Activated T-helper 9 cell treated with anti-CD3 and anti-CD28 coated beads, Interleukin-2, amount 50 U/mL, for 16 hours (primary cell): ENCODE measurements at regions not wholly inside any gene's neighbourhood (a gene's known extent, or its start where the extent isn't known, plus 50 kb on each side); places are given as distances from the start of the nearest gene placed in this dataset.
"Not testable (repeated sequence)": the region's sequence is repeated elsewhere in the genome, so short reads cannot be mapped to it uniquely, and the experiment has no call there.

Experiments
- DNase-seq: peaks from one replicate; pipeline ENCODE4 v3.0.0-alpha.2; 2020; ENCODE audit warnings: low read depth

DNA sequence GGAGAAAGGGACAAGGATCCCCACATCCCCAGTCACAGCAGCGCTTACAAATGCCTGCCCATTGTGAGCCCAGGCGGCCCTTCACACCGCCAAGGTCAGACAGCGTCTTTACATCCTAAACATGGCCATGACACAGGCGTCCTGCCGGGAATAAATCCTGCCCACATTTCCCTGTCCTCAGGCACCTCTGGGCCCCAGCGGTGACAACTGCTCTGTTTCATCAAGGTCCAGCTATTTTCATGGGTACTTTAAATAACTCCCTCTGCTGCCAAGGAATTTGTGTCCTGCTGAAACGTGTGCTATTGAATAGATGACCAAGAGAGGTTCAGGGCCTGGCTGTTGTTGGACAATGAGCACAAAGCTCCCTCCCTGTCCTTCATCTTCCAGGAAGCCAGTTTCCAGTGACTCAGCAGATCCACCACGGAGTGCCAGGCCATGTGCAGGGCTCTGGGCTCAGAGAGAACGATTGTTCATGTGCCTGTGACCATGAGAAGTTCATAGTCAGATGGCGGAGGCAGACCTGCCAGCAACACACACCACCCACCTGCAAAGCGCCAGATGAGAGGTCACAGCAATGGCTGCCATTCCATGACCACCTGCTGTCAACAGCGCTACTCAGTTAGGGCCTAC lies 195.8 kb downstream of the MATN1 start:
- no peak for DNase-seq

- DNase-seq, result no peak
Observed at GRCh38 chr1:30526652-30527345, 196.6 kb downstream of the MATN1 start.

DNA sequence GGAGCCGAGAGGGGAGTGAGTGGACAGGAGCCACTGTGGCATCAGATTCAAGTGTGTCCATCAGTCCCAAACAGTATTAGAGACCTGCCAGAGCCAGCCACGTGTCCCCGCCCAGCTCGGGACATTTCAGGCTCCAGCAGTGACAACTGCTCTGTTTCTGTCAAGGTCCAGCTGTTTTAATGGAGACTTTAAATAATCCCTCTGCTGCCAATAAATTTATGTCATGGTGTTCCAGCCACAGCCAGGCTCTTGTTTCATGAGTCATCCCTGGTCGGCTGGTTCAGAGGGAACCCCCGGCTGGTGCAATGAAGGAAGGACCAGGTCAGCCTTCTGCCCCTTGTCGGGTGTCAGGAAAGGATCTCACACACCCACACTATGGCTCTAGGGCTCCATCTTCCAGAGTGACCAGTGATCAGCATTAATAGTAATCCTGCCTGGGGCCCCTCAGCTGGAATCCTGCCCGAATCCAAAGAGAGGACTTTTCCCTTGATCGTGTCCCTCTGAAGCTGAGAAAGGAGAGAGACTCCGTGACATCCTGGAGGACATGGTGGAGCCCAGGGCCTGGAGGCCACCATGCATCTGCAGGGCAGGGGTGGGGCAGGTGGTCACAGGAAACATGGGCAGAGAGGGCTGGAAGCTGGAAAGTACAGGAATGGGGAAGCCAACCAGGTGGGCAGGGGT lies 197.3 kb downstream of the MATN1 start:
- no peak for DNase-seq

- no peak for DNase-seq
Observed at GRCh38 chr1:30525631-30525970, 197.8 kb downstream of the MATN1 start.

DNA sequence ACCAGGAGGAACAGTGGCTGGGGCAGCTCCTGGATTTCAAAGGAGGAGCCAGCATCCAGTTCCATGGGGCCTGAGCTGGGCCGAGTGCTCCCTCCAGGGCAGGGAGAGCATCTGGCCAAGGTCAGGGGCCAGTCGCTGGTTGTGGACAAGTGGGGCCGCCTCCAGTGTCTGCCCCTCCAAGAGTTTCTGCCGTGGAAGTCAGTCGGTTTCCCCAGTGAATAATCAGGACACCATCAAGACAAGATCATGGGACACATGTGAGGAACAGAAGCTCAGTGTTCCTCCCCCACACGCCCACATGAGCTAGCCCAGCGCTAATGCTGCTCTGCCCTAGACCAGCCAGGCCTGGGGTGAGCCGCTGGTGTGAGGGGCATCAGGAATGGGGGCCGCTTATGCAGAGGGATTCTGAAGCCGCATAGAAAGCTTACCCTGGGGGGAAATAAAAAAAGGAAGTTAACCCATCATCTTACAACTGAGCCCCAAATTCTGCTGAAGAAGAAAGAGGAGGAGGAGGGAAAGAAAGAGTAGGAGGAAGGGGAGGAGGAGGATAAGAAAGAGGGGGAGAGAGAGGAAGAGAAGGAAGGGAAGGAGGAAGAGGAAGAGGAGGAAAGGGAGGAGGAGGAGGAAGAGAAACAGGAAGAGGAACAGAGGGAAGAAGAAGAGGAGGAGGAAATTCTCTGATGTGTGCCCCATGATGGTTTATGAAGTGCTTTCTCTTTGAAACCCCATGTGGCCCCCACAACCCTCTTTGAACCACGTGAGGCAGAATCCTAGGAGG lies 198.4 kb downstream of the MATN1 start:
- no peak for DNase-seq

- DNase-seq, result not testable (repeated sequence)
Observed at GRCh38 chr1:30524025-30524555, 199.3 kb downstream of the MATN1 start.

GRCh38 chr1:30523055-30524020 lies 200.0 kb downstream of the MATN1 start:
- DNase-seq, result no peak

DNA sequence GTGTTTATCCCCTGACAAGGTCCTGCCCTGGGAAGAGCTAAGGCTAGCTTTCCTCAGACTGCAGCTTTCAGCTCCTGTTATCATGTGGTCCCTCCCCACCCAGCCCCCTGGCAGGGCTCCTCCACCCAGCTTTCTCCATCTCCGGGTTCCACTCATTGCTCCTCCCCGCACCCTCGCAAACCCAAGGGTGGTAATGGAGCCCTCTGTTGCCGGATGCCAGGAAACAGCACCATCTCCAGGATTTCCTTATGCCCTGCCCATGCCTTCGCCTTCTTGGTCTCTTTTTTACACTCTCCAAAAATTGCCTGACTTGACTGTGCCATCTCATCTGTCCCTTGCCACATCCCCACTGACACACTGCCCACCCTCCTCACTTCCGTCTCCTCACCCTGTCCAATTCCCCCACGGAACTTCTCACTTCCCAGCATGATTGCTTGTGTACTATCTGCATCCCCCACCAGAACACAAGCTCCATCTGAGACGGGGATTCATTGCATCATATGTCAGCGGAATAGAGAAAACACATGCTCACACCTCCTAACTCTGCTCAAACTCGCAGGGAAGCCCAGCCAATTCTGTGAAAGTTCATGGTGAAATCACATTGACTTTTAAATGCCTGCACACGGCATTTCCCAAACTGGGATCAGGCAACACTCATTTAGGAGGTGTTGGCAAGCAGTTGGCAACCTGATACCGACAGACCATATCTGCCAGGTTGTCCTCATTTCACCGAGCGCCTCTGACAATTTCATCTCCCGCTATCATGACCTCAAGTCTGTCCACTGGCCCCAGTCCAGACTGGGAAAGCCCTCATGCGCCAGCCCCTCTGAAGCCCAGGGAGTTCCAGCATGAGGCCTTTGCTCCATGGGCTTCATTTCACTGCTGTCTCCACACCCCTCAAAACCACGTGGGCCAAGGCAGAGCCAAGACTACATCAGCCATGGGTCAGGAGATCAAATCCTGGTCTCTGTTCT lies 201.1 kb downstream of the MATN1 start:
- DNase-seq, result no peak

DNA sequence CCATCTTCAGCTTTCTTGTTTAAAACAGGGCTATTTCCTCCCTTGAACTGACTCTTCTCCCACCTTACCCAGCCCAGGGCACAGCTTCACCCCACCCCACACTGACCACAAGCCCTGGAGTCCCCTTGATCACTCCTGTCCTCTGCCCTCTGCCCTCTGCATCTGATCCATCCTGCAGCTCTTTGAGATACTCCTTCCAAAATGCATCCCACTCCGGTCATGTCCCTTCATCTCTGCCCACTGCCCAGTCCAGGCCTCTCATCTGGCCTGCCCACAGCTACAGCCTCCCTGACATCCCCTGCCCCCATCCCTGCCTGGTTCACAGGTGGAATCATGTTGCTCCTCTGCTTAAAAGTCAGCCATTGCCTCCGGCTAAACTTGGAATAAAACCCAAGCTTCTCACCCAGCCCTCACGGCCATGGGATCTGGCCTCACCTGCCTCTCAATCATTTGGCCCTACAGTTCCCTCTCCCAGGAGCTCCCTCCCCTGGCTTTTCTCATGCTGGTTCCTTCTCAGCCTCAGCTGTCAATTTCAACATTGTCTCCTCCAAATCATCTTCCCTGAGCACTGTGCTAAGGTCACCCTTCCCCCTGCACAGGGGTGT lies 202.0 kb downstream of the MATN1 start:
- DNase-seq, result no peak

DNA sequence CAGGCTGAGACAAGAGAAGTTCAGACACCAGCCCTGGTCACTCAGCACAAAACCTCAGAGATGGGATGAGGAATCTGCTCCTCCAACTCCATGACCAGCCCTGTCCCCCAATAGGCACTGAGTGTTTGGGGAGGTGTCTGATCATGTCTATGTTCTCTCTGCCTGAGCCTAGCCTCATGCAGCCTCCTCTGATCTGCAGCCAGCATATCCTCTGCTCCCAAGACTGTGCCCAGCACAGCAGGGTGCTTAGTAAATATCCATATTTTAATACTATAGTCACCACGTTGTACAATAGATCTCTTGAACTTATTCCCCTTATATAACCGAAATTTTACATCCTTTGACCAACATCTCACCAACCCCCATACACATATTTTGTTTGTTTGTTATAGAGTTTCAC lies 202.9 kb downstream of the MATN1 start:
- DNase-seq, result no peak

- DNase-seq, result no peak
Observed at GRCh38 chr1:30519201-30519763, 204.1 kb downstream of the MATN1 start.

GRCh38 chr1:30518696-30519095 lies 204.7 kb downstream of the MATN1 start:
- DNase-seq, result no peak

DNA sequence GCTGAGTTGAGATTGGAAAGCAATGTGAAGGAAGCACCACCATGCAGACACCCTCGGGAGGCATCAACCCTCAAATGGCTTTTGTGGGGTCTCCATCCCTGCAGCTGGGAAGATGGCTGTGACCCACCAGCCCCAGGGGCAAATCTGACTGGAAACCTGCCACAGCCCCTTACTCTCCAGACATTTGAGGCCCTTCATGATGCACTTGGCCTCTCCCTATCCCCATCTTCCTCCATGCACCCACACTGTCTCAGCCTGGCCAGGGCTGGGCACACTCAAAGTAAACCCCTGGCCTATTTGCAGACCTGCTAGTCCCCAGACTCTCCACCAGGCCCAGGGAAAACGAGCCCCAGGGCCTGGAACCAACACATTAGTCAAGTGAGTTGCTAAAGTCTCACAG lies 205.2 kb downstream of the MATN1 start:
- no peak for DNase-seq

DNA sequence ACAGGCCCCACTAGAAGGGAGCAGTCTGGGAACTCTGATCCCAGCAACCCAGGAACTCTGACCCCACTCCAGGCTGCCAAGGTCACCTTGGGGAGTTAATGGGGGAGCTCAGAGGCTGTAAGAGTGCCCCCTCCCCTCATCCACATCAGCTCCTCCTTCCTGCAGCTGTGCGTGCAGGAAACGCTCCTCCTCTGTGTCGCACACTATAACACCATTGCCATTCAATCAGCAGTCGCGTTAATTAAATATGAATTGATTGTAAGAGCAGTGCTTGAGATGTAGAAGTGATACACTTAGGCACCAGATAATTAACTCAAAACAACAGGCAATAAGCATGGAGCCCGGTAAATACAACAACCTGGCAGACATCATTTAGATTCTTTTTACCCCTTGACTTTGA lies 205.7 kb downstream of the MATN1 start:
- not testable (repeated sequence) for DNase-seq

DNA sequence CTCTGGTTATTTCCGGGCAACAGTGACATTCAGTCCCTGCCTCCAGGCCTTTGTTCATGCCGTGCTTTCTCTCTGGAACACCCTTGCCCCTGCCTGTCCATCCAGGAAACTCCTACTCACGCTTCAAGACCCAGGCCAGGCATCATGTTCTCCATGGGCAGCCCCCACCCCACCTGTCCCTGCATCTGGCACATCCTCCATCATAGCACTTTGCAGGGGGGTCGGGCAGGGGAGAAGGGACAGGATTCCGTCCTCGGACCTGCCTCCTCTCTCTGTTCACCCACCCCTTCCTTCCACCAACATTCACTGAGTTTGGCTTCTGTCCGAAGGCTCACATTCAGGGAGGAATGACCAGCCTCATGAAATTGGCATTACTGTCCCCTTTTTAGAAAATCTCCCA lies 206.1 kb downstream of the MATN1 start:
- not testable (repeated sequence) for DNase-seq

- no peak for DNase-seq
Observed at GRCh38 chr1:30516485-30516858, 206.9 kb downstream of the MATN1 start.

GRCh38 chr1:30515755-30516484 lies 207.5 kb downstream of the MATN1 start:
- no peak for DNase-seq

DNA sequence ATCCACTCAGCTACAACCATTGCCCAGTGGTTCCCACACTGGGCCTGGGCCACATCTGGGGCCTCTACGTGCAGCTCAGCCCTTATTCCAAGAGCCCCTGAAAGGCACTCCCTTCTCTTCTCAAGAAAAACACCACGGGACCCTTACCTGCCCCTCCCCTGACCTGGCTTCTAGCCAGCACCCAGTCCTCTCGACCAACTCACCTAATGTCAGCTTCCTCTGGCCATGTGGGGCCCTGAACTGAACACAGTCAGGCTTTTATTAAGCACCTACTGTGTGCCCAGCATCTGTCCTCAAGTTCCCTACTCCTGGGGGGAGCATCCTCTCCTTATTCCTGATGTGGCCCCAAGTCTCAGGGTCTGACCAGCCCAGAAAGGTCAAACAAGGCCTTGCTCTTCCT lies 208.4 kb downstream of the MATN1 start:
- no peak for DNase-seq
